Testis (tissue), 2 donors: ENCODE measurements at regions not wholly inside any gene's neighbourhood (a gene's known extent, or its start where the extent isn't known, plus 50 kb on each side); places are given as distances from the start of the nearest gene placed in this dataset.

ENCODE experiments used
- POLR2A ChIP-seq: fragments of 450-650 bp; IDR thresholded peaks from one replicate; pipeline ENCODE4 v1.6.1; 2017; ENCODE audit warnings: antibody characterized with exemption, mild to moderate bottlenecking, moderate library complexity
- TF ChIP-seq, protein P1 (sequence below), 3 experiments: fragments of 450-650 bp in 2 of 3; fragments of 200-600 bp in 1 of 3; sonication (generic) in 1 of 3; IDR thresholded peaks; one replicate each; pipeline ENCODE4 v1.5.1; 2016 to 2019; ENCODE audit warnings: antibody characterized with exemption in 3 of 3, mild to moderate bottlenecking in 2 of 3, moderate library complexity in 1 of 3

DNA sequence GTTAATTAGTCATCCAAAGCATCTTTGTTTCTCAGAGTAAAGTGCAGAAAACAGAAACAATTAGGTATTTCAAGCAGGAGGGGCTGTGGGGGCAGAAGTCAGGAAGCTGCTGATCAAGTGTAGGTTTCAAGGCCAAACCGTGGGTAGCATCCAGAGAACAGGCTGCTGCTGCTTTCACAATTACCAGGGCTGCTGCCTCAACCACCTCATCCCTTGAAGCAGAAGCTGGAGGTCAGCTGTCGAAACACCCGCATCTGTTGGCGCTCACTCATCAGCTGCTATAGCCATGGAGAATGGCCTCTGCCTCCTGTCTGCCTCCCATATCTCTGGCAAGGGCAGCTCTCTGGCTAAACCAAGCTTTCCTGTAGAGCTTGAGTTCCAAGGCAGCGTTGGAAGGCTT lies 122.9 kb upstream of the OSMR start:
- no peak for TF ChIP-seq POLR2A
- TF ChIP-seq, protein P1, sequence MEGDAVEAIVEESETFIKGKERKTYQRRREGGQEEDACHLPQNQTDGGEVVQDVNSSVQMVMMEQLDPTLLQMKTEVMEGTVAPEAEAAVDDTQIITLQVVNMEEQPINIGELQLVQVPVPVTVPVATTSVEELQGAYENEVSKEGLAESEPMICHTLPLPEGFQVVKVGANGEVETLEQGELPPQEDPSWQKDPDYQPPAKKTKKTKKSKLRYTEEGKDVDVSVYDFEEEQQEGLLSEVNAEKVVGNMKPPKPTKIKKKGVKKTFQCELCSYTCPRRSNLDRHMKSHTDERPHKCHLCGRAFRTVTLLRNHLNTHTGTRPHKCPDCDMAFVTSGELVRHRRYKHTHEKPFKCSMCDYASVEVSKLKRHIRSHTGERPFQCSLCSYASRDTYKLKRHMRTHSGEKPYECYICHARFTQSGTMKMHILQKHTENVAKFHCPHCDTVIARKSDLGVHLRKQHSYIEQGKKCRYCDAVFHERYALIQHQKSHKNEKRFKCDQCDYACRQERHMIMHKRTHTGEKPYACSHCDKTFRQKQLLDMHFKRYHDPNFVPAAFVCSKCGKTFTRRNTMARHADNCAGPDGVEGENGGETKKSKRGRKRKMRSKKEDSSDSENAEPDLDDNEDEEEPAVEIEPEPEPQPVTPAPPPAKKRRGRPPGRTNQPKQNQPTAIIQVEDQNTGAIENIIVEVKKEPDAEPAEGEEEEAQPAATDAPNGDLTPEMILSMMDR (IDR thresholded peaks at IDR 0.05): no peak
